Hematopoietic multipotent progenitor cell treated with erythropoietin and hydrocortisone succinate and interleukin-3 and kit ligand, for 17 days (in vitro differentiated cells): ENCODE measurements at regions not wholly inside any gene's neighbourhood (a gene's known extent, or its start where the extent isn't known, plus 50 kb on each side); places are given as distances from the start of the nearest gene placed in this dataset.

Experiments
- DNase-seq: peaks from one replicate; pipeline ENCODE4 v3.0.0-alpha.2; 2015; ENCODE audit warnings: low spot score

DNA sequence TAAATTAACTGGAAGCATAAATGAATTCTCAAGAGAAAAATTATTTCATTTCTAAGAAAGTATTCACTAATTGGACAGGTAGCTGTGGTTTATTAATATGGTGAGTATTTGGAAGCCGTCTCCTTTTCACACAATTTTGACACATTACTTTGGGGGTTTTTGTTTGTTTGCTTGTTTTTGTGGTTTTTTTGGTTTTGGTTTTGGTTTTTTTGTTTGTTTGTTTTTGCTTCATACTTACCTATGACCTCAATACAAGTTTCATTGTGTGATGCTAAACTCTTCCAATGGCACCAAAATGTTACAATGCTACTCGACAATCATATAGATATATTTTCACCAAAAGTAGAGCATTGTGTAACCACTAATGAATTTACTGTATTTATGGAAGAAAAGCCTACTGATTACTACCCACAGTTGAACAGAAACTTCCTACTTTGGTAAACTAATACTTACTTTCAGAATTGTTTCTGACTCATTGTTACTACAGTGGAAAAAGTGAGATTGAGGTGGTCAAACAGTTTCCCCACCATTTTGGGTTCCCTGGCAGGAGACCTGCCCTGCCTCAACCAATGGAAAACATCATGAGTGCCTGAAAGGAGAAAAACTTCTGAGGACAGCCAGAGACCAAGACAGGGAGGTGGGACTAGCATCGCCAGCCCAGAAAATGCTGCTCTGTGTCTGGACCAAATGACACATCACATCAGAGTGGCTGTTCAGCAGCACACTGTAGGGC is 443.1 kb downstream of the HNRNPD start:
- no peak for DNase-seq

DNA sequence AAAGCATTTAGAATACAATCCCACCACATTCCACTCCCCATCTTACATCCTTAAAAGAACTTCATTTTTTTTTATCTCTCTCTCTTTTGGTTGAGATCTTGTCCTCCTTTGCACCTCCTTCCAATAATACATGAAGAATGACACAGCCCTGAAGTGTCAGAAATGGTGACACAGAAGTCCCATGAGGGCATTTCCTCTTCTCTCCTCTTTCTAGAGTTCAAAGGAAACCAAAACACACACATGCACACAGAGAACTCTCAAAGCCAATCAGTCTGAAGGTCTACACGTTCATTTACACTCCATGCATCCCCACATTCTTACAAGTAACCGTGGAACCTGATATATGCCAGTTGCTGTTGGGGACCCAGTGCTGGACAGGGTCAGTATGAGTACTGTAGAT is 450.7 kb downstream of the HNRNPD start:
- DNase-seq: no peak

DNA sequence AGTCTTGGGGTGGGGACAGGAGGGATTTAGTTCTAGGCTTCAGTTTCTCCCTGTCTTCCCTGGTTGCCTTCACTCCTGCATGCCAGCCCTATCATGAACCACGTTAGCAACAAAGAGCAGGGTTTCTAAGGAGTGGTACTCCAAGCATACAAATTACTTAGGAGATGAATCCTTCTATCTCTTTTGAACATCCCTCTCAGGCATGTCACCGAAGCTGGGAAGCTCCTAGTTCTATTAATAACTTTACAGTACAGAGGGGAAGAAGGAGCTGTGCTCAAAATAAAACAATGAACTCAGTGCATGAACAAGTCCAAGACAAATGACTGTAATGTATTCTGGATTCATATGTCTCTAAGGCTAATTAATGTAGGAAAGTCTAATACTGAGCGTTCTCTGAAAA is 450.6 kb upstream of the RASGEF1B start:
- no peak for DNase-seq

DNA sequence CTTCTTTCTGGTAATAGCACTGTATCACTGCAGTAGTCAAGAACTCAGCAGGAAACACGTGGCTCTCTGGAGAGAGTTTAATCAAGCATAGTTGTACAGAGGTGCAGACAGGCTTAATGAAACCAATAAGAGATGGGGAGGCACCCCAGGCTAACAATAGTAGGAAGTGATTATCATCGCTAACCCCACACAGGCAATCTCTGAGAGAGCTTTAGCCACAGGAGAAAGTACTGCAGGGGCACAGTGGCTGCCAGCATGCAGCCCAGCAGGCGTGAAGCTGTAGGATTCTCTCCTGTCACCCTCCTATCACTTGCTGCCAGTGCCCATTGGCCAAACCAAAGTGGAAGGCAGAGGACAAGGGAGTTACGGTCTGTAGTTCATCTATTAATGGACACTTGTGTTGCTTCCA is 450.0 kb upstream of the RASGEF1B start:
- no peak for DNase-seq

DNA sequence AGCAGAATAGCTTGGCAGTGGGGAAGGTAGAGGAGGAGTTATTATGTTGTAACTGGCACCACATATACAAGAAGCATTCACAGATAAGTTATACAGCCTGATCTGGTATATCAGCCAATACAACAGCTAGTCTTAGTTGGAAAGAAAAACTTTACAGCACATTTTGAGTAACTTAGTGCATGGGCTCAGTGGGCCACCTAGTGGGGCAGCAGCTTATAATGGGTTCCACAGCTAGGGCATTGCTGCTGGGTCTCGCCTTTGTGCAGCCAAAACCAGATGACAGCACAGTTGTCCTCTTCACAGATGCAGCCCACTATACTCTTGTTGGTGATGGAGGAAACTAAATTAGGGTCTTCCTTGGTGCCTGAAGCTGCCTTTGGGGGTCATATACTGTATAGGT is 448.1 kb upstream of the RASGEF1B start:
- DNase-seq: no peak

DNA sequence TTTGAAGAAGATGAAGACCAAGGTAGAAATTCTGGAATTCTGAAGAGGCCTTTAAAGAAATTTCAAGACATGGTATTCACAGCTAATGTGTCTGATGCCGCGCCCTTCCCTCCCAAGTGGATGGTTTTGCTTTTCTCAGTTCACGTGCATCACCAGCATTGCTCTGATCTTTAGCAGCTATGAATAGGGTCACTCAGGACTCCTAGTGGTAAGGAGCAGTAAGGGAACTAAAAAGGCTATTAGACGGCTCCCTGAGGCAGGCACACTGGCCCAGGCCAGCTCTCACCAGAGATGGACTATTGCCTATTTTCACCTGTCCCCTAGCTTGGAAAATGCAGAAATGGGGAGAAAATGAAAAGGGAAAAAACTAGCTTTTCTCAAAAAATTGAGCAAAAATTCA is 447.5 kb upstream of the RASGEF1B start:
- no peak for DNase-seq

DNA sequence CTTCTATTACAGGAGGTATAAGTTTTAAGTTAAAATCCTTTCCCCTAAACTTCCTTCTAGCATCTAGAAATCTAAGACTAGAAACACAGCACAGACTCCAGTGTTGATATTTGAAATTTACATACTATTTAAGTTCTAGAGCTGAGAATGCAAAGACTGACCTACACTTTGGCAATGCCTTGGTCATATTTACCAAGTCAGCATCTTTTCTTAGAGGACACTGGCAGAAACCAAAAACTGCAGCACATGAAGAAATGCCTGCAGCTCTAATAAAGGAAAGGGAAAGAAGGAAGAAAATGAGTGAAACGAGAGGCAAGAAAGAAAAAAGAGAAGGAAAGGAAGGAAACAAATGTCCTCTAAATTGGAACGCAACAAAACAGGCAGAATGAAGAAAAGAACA is 443.7 kb upstream of the RASGEF1B start:
- DNase-seq: no peak

DNA sequence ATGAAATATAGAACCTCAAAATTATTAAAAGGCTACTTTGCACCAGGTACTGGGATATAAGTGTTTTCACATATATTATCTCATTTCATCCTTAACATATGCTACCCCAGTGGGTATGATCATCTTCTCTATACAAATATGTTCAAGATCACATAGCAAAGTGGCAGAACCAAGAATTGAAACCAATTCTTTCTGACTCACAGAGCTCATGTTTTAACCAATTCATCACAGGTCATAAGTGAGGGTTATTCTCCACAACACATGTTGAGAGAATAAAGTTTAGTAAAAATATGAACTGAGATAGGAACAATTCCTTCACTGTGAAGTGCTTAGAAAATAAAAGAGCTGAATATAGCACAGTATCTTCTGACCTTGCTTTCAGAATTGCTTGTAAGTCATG is 442.9 kb upstream of the RASGEF1B start:
- no peak for DNase-seq

DNA sequence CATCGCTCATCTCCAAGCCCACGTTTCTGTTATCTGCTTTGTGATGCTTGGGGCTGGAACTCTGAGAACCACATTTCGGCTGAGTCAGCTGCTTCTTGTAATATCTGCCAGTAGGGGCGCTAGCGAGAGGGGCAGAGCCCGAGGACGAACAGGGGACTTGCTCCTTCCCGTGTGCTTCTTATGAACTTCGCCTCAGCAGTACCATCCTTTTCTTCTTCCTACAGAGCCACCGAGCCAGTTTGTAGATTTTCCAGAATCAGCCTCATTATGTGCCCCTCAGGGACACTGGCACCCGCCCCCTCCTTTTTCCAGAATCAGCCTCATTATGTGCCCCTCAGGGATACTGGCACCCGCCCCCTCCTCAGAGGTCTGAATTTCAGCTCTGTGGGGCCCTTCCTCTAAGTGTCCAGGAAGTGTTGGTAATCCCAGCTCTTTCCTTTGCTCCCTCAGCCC is 441.7 kb upstream of the RASGEF1B start:
- peak; percentile 66 for DNase-seq

DNA sequence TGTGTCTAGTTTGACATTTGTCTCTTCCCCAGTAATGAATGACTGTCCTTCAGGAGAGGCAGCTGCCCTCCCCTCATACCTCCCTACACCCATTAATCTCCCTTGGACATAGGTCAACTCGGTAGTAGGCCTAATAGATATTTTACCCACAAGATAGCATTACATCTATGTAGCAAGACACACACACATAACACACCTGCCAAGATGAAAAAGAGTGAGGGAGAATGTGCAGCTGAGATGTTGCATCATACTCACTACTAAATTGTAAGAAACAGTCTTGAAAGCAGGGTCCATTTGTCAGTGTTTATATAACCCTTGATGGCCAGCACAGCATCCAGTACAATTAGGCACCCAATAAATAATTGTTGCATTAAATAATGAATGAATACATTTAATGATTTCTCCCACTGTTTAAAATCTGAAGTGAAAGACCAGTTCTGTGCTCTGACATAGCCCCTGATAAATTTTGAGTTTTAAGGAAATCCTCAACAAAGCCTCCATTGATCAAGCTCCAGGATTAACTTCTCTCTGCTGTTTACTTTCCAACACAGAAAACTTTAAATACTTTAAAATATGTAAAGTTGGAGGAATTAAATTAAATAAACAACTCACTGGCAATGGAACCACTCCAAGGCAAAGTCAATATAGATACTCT is 440.8 kb upstream of the RASGEF1B start:
- DNase-seq: no peak

DNA sequence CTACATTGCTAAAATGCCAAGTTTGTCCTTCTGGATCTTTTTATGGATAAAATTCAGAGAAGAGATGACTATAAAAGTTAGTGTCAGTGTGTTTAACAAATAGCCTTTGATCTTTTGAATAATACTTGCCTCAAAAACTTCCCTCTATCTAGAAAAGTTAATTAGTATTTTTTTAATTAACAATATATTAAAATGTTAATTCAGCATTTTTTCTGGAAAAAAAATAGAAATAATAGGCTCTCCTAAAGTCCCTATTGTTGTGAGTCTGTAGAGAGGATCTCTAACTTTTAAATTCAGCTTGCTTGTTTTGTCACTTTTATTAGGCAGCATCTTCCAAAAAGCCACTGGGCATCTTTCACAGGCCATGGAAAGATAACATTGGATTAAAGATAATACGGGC is 435.2 kb upstream of the RASGEF1B start:
- no peak for DNase-seq

DNA sequence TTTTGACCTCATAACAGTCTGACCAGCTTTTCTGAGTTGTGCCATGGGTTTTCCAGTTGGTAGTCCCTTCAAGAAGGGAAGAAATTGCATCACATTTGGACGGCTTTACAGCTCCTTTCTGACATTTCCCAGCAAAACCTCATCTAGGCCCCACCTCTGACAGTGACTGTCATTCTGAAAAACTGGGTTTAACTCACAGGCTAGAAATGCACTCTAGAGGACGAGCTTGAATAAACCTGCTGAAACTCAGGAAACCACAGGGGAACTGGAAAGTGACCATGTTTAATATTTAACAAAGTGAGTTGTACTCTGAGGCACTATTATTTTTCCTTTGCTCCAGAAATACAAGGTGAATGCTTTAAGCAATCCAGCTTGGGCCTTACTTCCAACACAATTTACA is 434.3 kb upstream of the RASGEF1B start:
- DNase-seq: no peak

DNA sequence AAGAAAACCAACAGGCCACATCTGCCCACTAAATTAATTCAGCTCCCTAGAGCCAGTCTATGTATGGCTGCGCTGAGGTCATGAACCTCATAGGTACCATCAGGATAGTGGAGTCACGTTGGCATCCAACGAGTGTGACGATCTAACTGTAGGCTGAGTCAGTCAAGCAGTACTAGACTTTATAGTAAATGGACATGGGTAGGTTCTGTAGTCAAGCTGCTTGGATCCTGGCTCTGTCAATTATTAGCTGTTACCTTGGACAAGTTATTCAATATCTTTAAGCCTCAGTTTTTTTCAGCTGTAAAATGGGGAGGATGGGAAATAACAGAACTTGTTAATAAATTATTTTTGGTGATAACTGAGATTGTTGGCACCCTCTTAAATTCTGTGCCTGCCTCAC is 432.4 kb upstream of the RASGEF1B start:
- DNase-seq: no peak

DNA sequence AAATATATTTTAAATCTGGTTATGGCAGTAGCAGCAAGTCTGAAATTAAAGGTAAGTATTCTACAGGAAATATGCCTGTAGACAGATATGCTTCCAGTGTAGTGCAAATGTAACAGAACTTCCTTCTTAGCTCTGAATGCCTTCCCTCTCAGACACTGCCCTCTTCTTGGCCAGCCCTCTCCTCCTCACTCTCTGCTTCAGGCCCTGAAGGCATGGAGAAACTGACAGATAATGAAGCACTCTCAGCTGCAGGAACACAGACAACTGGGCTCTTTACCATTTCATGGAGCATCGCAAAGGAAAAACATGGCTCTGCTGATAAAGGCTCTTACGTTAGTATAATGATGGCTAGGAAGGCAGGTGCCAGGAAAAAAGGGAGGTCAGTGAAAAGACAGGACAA is 431.5 kb upstream of the RASGEF1B start:
- no peak for DNase-seq

DNA sequence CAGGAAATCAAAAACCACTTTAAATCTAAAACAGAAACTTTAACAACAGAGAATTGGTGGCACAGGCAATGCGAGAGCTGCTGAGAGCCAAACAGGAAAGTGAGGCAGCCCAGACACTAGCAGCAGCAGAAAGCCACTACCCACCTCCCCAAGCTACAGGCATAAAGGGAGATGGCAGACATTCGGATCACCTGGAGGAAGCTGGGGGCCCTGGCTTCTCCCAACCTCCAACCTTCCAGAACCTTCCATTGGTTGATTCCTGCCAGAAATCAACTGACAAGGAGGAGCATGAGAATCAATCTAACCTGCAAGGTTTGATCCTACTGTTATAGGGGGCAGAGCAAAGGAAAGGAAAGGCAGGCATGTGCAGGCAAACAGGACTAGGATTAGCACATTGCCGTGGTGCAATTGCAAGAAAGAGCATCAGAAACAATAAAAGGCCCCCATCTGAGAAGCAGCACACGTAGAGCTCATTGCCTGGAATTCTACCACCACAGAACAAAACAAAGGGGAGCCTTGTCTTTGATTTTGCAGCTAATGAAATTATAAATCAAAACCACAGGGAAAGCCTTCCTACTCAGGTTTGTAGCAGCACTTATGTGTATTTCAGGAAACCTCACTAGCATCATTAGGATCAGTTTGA is 427.3 kb upstream of the RASGEF1B start:
- no peak for DNase-seq

DNA sequence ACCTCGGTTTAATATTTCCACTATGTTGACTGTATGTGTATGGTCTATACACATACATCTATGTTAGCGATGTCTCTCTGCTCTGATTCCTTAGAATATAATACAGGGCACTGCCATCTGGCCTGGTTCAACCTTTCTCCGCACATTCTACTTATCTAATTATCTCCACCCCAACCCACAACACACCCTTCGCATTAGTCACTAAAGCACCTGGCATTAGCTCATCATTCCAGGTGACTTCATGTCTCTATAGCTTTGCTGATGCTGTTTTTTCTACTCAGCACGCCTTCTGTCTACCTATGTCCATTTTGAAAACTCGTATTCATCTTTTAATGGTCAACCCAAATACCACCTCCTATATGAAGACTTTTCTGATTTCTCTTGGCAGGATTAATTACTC is 425.2 kb upstream of the RASGEF1B start:
- DNase-seq: no peak

DNA sequence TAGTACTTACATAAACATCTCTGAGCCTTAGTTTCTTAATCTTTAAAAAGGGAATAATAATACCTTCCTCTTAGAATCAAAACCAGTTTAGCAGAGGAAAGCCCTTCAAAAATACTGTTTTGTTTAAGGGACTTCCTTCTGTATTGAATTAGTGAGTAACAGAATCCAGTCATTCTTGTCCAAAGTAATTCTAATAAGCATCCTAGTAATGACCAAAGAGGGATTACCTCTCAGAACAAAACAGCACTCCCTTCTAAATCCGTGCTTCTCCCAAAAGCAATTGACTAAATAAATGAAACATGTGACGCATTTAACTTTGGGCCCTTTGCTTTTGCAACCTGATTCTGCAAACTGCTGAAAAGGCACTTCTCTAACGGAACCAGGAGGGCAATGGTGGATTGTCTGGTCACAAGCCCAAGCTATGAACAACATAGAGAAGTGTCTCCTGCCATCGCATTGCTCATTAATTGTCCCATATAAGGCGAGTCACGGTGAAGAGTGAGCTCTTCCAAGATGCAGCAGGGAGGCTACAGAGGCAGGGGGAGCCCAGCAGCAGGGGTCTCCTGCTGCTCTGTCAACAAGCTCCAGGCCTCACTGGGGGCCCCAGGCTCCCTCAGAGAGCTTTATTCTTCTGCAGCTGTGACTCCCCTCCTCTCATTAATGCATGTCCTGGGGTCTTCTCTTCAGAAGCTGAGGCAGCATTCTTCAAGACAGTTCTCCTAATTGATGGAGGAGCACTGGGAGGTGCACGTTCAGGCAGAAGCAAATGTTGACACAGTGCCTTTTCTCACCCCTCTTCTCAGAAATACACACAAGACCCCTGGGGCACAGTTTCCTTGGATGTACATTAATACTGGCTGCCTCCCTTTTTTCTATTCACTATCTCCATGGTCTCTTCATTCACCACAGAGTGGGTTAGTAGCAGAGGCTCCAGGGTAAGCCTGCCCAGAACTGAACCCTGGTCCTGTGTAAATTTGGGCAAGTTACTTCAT is 419.6 kb upstream of the RASGEF1B start:
- no peak for DNase-seq

DNA sequence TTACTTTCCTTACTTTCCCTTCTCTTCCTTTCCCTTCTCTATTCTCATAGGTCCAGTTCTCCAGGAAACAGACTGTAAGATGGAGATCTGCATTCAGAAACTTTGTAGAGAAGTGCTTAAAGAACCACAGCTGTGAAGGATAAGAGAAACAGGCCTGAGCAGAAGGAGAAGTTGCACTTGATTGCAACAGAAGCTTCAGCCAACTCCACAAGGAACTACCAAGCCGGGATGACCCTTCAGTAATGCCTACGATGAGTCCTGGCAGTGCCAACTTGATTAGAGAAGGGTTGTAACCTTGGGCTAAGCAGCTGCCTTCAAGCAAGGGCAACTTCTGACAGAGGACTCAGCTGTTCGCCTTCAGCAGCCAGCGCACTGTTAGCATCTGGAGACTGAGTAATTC is 413.3 kb upstream of the RASGEF1B start:
- no peak for DNase-seq

DNA sequence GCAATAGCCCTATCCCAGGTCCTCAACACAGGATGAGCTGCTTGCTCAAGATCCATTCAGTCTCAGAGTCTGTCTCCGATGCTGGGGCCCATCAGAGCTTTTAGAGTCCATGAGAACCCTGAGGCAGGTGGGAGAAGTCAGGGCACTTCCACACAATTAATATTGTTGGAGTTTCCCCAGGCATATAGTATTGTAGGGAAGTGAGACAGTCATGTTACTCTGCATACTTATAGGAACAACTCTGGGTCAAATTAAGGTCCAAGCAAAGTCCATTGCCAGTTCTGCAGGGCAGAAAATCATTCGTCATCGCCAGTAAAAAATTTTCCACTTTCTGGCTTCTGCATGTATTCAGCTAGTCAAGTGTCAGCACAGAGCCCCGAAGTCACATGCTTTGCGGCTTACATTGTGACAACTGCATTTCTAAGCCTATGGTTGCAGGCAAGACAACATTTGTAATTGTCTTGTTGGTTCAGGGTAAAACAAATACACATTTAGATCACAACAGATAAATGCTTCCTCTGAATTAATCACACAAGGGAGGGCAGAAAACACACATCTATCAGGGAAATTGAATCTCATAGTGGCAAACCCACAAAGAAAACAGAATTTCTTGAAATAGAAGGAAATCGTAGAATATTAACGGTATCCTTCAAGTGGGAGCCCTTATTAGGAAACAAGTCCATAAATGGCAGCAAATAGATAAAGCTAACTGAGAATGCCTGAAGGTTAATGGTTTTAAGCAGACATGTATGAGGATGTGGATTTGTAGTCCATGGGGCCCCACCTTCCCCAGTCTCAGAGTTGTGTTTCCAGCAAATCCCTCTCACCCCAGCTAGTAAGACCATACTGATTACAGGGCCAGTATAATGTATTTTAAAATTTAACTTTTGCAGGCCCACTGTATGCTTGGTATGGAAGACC is 412.1 kb upstream of the RASGEF1B start:
- no peak for DNase-seq

DNA sequence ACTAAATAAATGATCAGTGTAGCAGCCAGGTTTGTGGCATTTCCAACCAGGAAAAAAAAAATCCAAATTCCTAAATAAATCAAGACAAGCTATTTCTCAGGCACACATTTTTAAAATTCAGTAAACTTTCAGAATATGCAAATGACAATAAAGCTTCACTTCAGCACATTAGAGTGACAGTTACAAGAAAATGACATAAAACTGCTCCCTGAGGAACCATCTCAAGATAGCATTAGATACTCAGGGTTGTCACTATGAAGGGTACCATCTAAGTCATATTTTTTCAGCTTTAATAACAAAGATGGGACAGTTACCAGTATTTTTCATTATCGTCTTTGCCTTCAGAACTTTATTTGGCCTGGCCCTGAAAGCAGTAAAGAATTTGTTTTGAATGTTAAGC is 411.3 kb upstream of the RASGEF1B start:
- no peak for DNase-seq
